ENCODE measurements at regions not wholly inside any gene's neighbourhood (a gene's known extent, or its start where the extent isn't known, plus 50 kb on each side); places are given as distances from the start of the nearest gene placed in this dataset.

- TF ChIP-seq POLR2AphosphoS5 (IDR thresholded peaks at IDR 0.05; ENCODE audit: low read depth, low read length) (no peak), TAF1 (IDR thresholded peaks at IDR 0.05; ENCODE audit: borderline replicate concordance, low read depth, low read length) (no peak), POLR2A (IDR thresholded peaks at IDR 0.05; ENCODE audit: low read depth, low read length) (no peak)
- FAIRE-seq = peak; percentile 17
- DNase-seq (ENCODE audit: insufficient read length) = no peak
Observed at GRCh38 chr5:71960195-71960594, 147.1 kb upstream of the MAP1B start.

DNA sequence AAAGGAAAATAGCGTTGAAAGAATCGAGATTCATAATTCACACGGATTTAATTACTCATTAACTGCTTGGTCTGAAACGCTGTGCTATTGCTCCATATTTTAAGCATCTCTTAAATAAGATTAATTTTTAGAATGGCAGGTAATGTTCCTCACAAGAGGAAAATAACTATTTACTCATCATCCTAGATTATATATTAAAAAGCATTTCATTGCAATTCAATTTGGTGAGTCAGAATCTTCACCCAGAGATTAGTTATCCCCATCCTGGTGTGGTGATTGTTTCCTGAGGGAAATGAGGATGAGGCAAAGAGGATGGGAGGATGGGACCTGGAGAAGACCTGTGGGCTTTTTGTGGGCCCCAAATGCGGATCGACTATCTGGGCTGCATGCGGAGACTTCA, 145.5 kb upstream of the MAP1B start:
- DNase-seq (ENCODE audit: insufficient read length) (no peak), FAIRE-seq (no peak)
- TF ChIP-seq POLR2AphosphoS5 (IDR thresholded peaks at IDR 0.05; ENCODE audit: low read depth, low read length) (no peak), POLR2A (IDR thresholded peaks at IDR 0.05; ENCODE audit: low read depth, low read length) (no peak), TAF1 (IDR thresholded peaks at IDR 0.05; ENCODE audit: borderline replicate concordance, low read depth, low read length) (no peak)

DNA sequence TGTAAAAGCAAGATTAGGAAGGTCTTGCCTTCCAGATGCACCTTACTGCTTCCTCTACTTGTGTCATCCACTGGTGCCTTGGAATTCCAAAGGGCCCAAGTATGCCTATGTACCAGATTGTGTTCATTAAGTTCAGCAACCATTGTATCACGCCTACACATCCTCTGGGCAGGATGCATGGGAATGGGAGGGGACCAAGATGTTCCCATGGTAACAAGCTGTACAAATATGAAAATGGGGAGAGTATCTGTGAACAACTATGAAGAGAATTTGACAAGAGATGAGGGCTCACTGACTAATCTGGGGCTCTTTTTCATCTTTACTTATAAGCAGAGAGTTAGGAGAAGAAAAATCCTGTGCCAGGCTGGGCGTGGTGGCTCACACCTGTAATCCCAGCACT, 137.8 kb upstream of the MAP1B start:
- DNase-seq (ENCODE audit: insufficient read length) (no peak), FAIRE-seq (no peak)
- no peak for TF ChIP-seq POLR2A (IDR thresholded peaks at IDR 0.05; ENCODE audit: low read depth, low read length)
- no peak for TF ChIP-seq POLR2AphosphoS5 (IDR thresholded peaks at IDR 0.05; ENCODE audit: low read depth, low read length)
- no peak for TF ChIP-seq TAF1 (IDR thresholded peaks at IDR 0.05; ENCODE audit: borderline replicate concordance, low read depth, low read length)

DNA sequence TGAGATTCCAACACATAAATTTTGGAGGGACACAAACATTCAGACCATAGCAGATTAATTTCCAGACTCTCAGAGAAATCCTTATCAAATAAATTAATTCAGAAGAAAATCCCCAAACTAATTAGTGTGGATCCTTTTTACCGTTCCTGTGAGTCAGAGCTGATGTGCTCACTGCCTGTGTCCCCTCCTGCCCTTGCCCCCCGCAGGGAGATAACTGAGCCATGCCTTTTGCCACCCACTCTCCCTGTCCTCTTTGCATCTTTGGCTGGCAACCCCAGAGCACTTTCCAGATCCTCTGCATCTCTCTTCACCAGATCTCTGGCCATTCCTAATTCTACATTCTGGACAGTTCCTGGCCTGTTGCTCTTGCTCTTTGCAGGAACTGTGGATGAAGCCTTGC, 135.4 kb upstream of the MAP1B start:
- TF ChIP-seq POLR2A (IDR thresholded peaks at IDR 0.05; ENCODE audit: low read depth, low read length) = no peak
- no peak for TF ChIP-seq TAF1 (IDR thresholded peaks at IDR 0.05; ENCODE audit: borderline replicate concordance, low read depth, low read length)
- TF ChIP-seq POLR2AphosphoS5 (IDR thresholded peaks at IDR 0.05; ENCODE audit: low read depth, low read length) = no peak
- FAIRE-seq (no peak), DNase-seq (ENCODE audit: insufficient read length) (no peak)

GRCh38 chr5:71972777-71973473, 134.3 kb upstream of the MAP1B start:
- TF ChIP-seq TAF1 (IDR thresholded peaks at IDR 0.05; ENCODE audit: borderline replicate concordance, low read depth, low read length) = no peak
- TF ChIP-seq POLR2A (IDR thresholded peaks at IDR 0.05; ENCODE audit: low read depth, low read length) = no peak
- no peak for TF ChIP-seq POLR2AphosphoS5 (IDR thresholded peaks at IDR 0.05; ENCODE audit: low read depth, low read length)
- no peak for DNase-seq (ENCODE audit: insufficient read length)
- FAIRE-seq = no peak

GRCh38 chr5:71973563-71973962, 133.7 kb upstream of the MAP1B start:
- TF ChIP-seq POLR2A (IDR thresholded peaks at IDR 0.05; ENCODE audit: low read depth, low read length) (no peak), TAF1 (IDR thresholded peaks at IDR 0.05; ENCODE audit: borderline replicate concordance, low read depth, low read length) (no peak), POLR2AphosphoS5 (IDR thresholded peaks at IDR 0.05; ENCODE audit: low read depth, low read length) (no peak)
- no peak for DNase-seq (ENCODE audit: insufficient read length)
- FAIRE-seq = no peak

GRCh38 chr5:71974165-71974564, 133.1 kb upstream of the MAP1B start:
- no peak for TF ChIP-seq POLR2AphosphoS5 (IDR thresholded peaks at IDR 0.05; ENCODE audit: low read depth, low read length)
- TF ChIP-seq POLR2A (IDR thresholded peaks at IDR 0.05; ENCODE audit: low read depth, low read length) = no peak
- no peak for TF ChIP-seq TAF1 (IDR thresholded peaks at IDR 0.05; ENCODE audit: borderline replicate concordance, low read depth, low read length)
- no peak for DNase-seq (ENCODE audit: insufficient read length)
- no peak for FAIRE-seq

DNA sequence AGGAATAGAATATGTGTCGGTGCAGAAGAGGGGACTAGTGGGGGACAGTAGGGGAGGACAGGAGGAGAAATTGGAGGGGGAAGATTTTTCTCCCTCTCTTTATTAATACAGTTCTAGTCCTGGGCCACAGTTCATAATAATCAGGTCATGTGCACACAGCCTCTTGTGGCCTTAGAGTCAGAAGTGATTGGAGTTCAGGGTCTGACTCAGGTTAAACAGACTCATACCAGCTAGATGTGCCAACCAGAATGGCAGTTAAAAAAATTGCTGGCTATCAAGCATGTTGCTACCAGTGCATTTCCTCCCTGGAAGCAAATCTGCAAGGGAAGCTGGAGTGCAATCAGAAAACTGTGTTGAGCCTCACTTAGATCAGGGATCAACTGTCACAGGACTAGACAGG, 132.7 kb upstream of the MAP1B start:
- TF ChIP-seq POLR2AphosphoS5 (IDR thresholded peaks at IDR 0.05; ENCODE audit: low read depth, low read length) = no peak
- no peak for TF ChIP-seq POLR2A (IDR thresholded peaks at IDR 0.05; ENCODE audit: low read depth, low read length)
- no peak for TF ChIP-seq TAF1 (IDR thresholded peaks at IDR 0.05; ENCODE audit: borderline replicate concordance, low read depth, low read length)
- FAIRE-seq (no peak), DNase-seq (ENCODE audit: insufficient read length) (no peak)

GRCh38 chr5:71976449-71976848, 130.8 kb upstream of the MAP1B start:
- no peak for DNase-seq (ENCODE audit: insufficient read length)
- no peak for TF ChIP-seq POLR2A (IDR thresholded peaks at IDR 0.05; ENCODE audit: low read depth, low read length)
- FAIRE-seq = no peak

DNA sequence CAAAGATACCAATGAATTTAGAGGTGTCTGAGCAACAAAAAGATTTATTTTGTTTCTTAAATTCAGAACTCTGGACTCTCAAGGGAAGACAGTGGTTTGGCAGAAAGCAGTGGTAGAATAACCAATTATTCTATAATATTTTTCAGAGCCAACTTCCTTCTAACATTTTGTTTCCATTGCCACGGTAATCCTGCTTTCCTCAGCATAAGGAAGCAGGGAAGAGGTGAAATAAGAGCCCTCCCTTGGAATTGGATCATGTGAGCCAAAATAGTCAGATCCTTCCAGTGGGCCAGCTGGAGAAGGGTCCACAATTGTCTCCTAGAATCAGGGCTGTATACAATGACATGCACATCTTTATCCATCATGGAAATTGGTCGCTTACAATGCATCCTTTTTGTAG, 130.0 kb upstream of the MAP1B start:
- TF ChIP-seq POLR2AphosphoS5 (IDR thresholded peaks at IDR 0.05; ENCODE audit: low read depth, low read length) (no peak), TAF1 (IDR thresholded peaks at IDR 0.05; ENCODE audit: borderline replicate concordance, low read depth, low read length) (no peak), POLR2A (IDR thresholded peaks at IDR 0.05; ENCODE audit: low read depth, low read length) (no peak)
- FAIRE-seq = no peak
- no peak for DNase-seq (ENCODE audit: insufficient read length)

- DNase-seq (ENCODE audit: insufficient read length) (no peak), FAIRE-seq (no peak)
- no peak for TF ChIP-seq POLR2AphosphoS5 (IDR thresholded peaks at IDR 0.05; ENCODE audit: low read depth, low read length)
- TF ChIP-seq TAF1 (IDR thresholded peaks at IDR 0.05; ENCODE audit: borderline replicate concordance, low read depth, low read length) = no peak
- no peak for TF ChIP-seq POLR2A (IDR thresholded peaks at IDR 0.05; ENCODE audit: low read depth, low read length)
Observed at GRCh38 chr5:71978216-71978615, 129.1 kb upstream of the MAP1B start.

- TF ChIP-seq TAF1 (IDR thresholded peaks at IDR 0.05; ENCODE audit: borderline replicate concordance, low read depth, low read length) (no peak), POLR2AphosphoS5 (IDR thresholded peaks at IDR 0.05; ENCODE audit: low read depth, low read length) (no peak), POLR2A (IDR thresholded peaks at IDR 0.05; ENCODE audit: low read depth, low read length) (no peak)
- FAIRE-seq = no peak
- no peak for DNase-seq (ENCODE audit: insufficient read length)
Observed at GRCh38 chr5:71982717-71983395, 124.4 kb upstream of the MAP1B start.
